H1 (cell line): ENCODE measurements at regions not wholly inside any gene's neighbourhood (a gene's known extent, or its start where the extent isn't known, plus 50 kb on each side); places are given as distances from the start of the nearest gene placed in this dataset.

Experiments
- CTCF ChIA-PET: fragments of 300-600 bp; sonication (Branson Sonifier 250); formaldehyde crosslinking; loops from one replicate; lab custom pipeline; 2021; ENCODE audit not compliant: partially characterized antibody; lab: Charles Lee
- POLR2A ChIA-PET: fragments of 300-600 bp; sonication (Branson Sonifier 250); formaldehyde crosslinking; loops from one replicate; lab custom pipeline; 2021; ENCODE audit warnings: inconsistent platforms; ENCODE audit not compliant: partially characterized antibody; lab: Charles Lee
- DNase-seq, 2 experiments: peaks; one replicate each; pipeline versions ENCODE4 v3.0.0 to v3.0.0-alpha.2; 2010 to 2022; ENCODE audit warnings: low spot score in 2 of 2, low read depth in 1 of 2, mixed read lengths in 1 of 2
- FAIRE-seq: peaks from 2 replicates; lab custom pipeline; 2011; peaks lifted over from hg19 to GRCh38; lab: Jason Lieb, UNC
- H2AFZ ChIP-seq: 2 replicates; pipeline ENCODE4 v1.8.1; 2012; ENCODE audit warnings: low read length, inconsistent platforms
- H2AK5ac ChIP-seq: 2 replicates; pipeline ENCODE4 v1.6.1; 2013; ENCODE audit warnings: low read depth, low read length
- H2BK120ac ChIP-seq: replicated peaks from 2 replicates; pipeline ENCODE3; 2013; ENCODE audit warnings: low read depth, low read length, inconsistent platforms
- H2BK12ac ChIP-seq: 2 replicates; pipeline ENCODE4 v1.6.1; 2013; ENCODE audit warnings: low read depth, low read length
- H2BK15ac ChIP-seq: 2 replicates; pipeline ENCODE4 v1.6.1; 2013; ENCODE audit warnings: low read length
- H2BK20ac ChIP-seq: 2 replicates; pipeline ENCODE4 v1.6.1; 2013; ENCODE audit warnings: low read length
- H2BK5ac ChIP-seq: 2 replicates; pipeline ENCODE4 v1.6.1; 2013; ENCODE audit warnings: low read depth, low read length
- H3K14ac ChIP-seq: 2 replicates; pipeline ENCODE4 v1.6.1; 2013; ENCODE audit warnings: inconsistent platforms; ENCODE audit not compliant: insufficient read length
- H3K18ac ChIP-seq: 2 replicates; pipeline ENCODE4 v1.6.1; 2013; ENCODE audit warnings: low read length; ENCODE audit errors: extremely low read depth
- H3K23ac ChIP-seq: 2 replicates; pipeline ENCODE4 v1.6.1; 2013; ENCODE audit warnings: inconsistent platforms; ENCODE audit not compliant: insufficient read length
- H3K23me2 ChIP-seq: 2 replicates; pipeline ENCODE4 v1.6.1; 2013; ENCODE audit warnings: low read depth, low read length
- H3K27ac ChIP-seq: 2 replicates; pipeline ENCODE4 v1.6.1; 2011; ENCODE audit warnings: low read depth, low read length, inconsistent platforms
- H3K27me3 ChIP-seq, 4 experiments: replicated peaks in 1 of 4; 1 replicate in 1 of 4; 2 replicates in 3 of 4; pipeline versions ENCODE4 v1.6.1 to v1.8.1; 2011 to 2013; ENCODE audit warnings: low read length in 3 of 4, mild to moderate bottlenecking in 3 of 4, inconsistent platforms in 2 of 4, mixed read lengths in 2 of 4, moderate library complexity in 1 of 4; ENCODE audit not compliant: control insufficient read depth in 3 of 4, insufficient read depth in 3 of 4; ENCODE audit errors: extremely low read depth in 1 of 4
- H3K36me3 ChIP-seq, 4 experiments: 2 replicates each; pipeline versions ENCODE4 v1.6.1 to v1.8.1; 2011 to 2013; ENCODE audit warnings: mild to moderate bottlenecking in 4 of 4, low read length in 3 of 4, moderate library complexity in 2 of 4, control low read depth in 1 of 4, inconsistent platforms in 1 of 4; ENCODE audit not compliant: insufficient read depth in 4 of 4, control insufficient read depth in 2 of 4
- H3K4ac ChIP-seq: replicated peaks from 2 replicates; pipeline ENCODE3; 2013; ENCODE audit warnings: low read length, low read depth, mixed read lengths, inconsistent platforms; ENCODE audit not compliant: insufficient read length
- H3K4me1 ChIP-seq, 4 experiments: replicated peaks in 1 of 4; 1 replicate in 1 of 4; 2 replicates in 3 of 4; pipeline versions ENCODE4 v1.6.1 to v1.8.1; 2011 to 2013; ENCODE audit warnings: low read length in 3 of 4, inconsistent platforms in 2 of 4, mixed read lengths in 1 of 4; ENCODE audit not compliant: insufficient read depth in 4 of 4, control insufficient read depth in 3 of 4
- H3K4me2 ChIP-seq, 2 experiments: 2 replicates each; pipeline versions ENCODE4 v1.6.1 to v1.8.1; 2011 to 2013; ENCODE audit warnings: low read depth in 2 of 2, low read length in 2 of 2, control low read depth in 1 of 2, inconsistent platforms in 1 of 2, mild to moderate bottlenecking in 1 of 2; ENCODE audit not compliant: insufficient read depth in 1 of 2
- H3K4me3 ChIP-seq, 4 experiments: fragments of 200-600, 300-600 bp in 1 of 4; sonication (generic), shearing (Covaris generic), sonication (Bioruptor Twin) in 1 of 4; 2 replicates each; pipeline versions ENCODE4 v1.5.1 to v1.8.1; 2011 to 2016; ENCODE audit warnings: low read length in 4 of 4, low read depth in 3 of 4, control low read depth in 2 of 4, inconsistent platforms in 2 of 4, mild to moderate bottlenecking in 2 of 4, mixed read lengths in 1 of 4, moderate library complexity in 1 of 4; ENCODE audit not compliant: insufficient read depth in 2 of 4; ENCODE audit errors: extremely low read depth in 1 of 4
- H3K56ac ChIP-seq: replicated peaks from 2 replicates; pipeline ENCODE3; 2013; ENCODE audit warnings: low read depth, mild to moderate bottlenecking, mixed read lengths, low read length, inconsistent platforms; ENCODE audit not compliant: insufficient read length
- H3K79me1 ChIP-seq: 2 replicates; pipeline ENCODE4 v1.6.1; 2013; ENCODE audit warnings: low read depth, low read length, control low read depth
- H3K79me2 ChIP-seq, 2 experiments: 2 replicates each; pipeline versions ENCODE4 v1.6.1 to v1.8.1; 2012 to 2013; ENCODE audit warnings: low read length in 2 of 2, mild to moderate bottlenecking in 2 of 2, inconsistent platforms in 1 of 2; ENCODE audit not compliant: insufficient read depth in 2 of 2, control insufficient read depth in 1 of 2
- H3K9ac ChIP-seq, 4 experiments: replicated peaks in 1 of 4; 1 replicate in 1 of 4; 2 replicates in 3 of 4; pipeline versions ENCODE4 v1.6.1 to v1.8.1; 2011 to 2013; ENCODE audit warnings: low read depth in 3 of 4, low read length in 3 of 4, control low read depth in 2 of 4, mild to moderate bottlenecking in 2 of 4, moderate library complexity in 2 of 4, inconsistent platforms in 1 of 4; ENCODE audit errors: extremely low read depth in 1 of 4
- H3K9me3 ChIP-seq, 2 experiments: 2 replicates each; pipeline versions ENCODE4 v1.6.1 to v1.8.1; 2012 to 2013; ENCODE audit warnings: mild to moderate bottlenecking in 2 of 2, moderate library complexity in 2 of 2, control low read depth in 1 of 2, inconsistent platforms in 1 of 2, low read depth in 1 of 2, low read length in 1 of 2, mixed read lengths in 1 of 2; ENCODE audit not compliant: insufficient read depth in 2 of 2
- H4K20me1 ChIP-seq, 2 experiments: replicated peaks in 1 of 2; 2 replicates each; pipeline versions ENCODE3 to v1.8.1; 2011 to 2013; ENCODE audit warnings: inconsistent platforms in 2 of 2, low read length in 2 of 2, mild to moderate bottlenecking in 1 of 2; ENCODE audit not compliant: insufficient read depth in 2 of 2, control insufficient read depth in 1 of 2
- H4K5ac ChIP-seq: 2 replicates; pipeline ENCODE4 v1.6.1; 2013; ENCODE audit warnings: low read length, low read depth, mixed read lengths, inconsistent platforms; ENCODE audit not compliant: insufficient read length
- H4K8ac ChIP-seq: 2 replicates; pipeline ENCODE4 v1.8.0; 2013; ENCODE audit warnings: mild to moderate bottlenecking, moderate library complexity, low read length, inconsistent platforms; ENCODE audit not compliant: insufficient read depth; ENCODE audit errors: extremely low read depth
- H4K91ac ChIP-seq: replicated peaks from 2 replicates; pipeline ENCODE3; 2013; ENCODE audit warnings: low read length, mixed read lengths, inconsistent platforms; ENCODE audit not compliant: insufficient read length
- ASH2L ChIP-seq: fragments of 200-600, 300-600 bp; sonication (generic); IDR thresholded peaks from one replicate; pipeline ENCODE4 v1.7.1; 2017; ENCODE audit warnings: low read length
- KDM1A ChIP-seq: fragments of 200-600, 300-600 bp; sonication (generic); IDR thresholded peaks from 2 replicates; pipeline ENCODE4 v1.7.1; 2016; ENCODE audit warnings: mild to moderate bottlenecking, low read length, borderline replicate concordance
- SRF ChIP-seq: IDR thresholded peaks from 2 replicates; pipeline ENCODE4 v1.6.1; 2011; ENCODE audit warnings: mild to moderate bottlenecking, low read depth, low read length, moderate library complexity
- WGBS, 2 experiments: shearing (Covaris generic) in 1 of 2; methylation state at CpG; one replicate each; pipeline versions ENCODE4 v1.1.6 to v1.1.7; 2013 to 2015; ENCODE audit warnings: low lambda C conversion rate in 2 of 2, mixed read lengths in 2 of 2, inconsistent platforms in 1 of 2, low coverage in 1 of 2, missing lambda C conversion rate in 1 of 2; ENCODE audit not compliant: insufficient replicate concordance in 2 of 2, insufficient coverage in 1 of 2, insufficient read length in 1 of 2; ENCODE audit errors: extremely low coverage in 1 of 2, missing lambda C conversion rate in 1 of 2; 5-methylcytosine and 5-hydroxymethylcytosine counted together

DNA sequence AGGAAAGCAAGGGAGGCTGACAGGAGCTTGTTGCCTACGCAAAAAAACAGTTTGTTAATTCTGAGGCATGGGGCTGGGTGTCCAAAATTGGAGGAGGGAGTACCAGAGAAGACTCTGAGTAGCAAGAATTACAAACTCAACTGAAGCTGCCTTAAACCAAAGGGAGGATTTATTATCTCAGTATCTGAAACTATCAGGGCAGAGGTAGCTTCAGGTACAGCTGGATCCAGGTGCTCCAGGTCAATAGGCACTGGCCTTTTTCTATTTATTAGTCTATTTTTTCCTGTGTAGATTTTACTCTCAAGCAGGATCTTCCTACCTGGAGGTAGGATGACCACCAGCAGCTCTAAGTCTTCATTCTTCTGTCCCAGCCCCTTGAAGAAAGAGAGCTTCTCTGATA is 135.3 kb upstream of the NCOR2 start:
- H3K9me3 ChIP-seq: peaks cover 3 to 4% of the 10 kb centered on the region in 2 experiments; a peak in 2 of 4 replicates
- H3K79me2 ChIP-seq: no peaks in the 10 kb centered on the region
- no peaks in the 10 kb centered on the region for H3K79me1 ChIP-seq
- H3K56ac ChIP-seq: no peak overlapping the region
- H2AFZ ChIP-seq: no peak overlapping the region
- CTCF ChIA-PET: interaction anchor here (0.7 to 1.3 kb wide), 5 partner anchors 8 to 794 kb away, joined by 3 to 5 read pairs (median 3); no protein-coding TSS in a partner anchor
- no peak overlapping the region for H3K14ac ChIP-seq
- 0 out of 2 replicates have a peak, but pooled peaks have one; percentile 17 for TF ChIP-seq KDM1A
- TF ChIP-seq SRF: no peak
- no peak for TF ChIP-seq ASH2L
- TF ChIP-seq, all 59 proteins: peak for 1
- 100% methylated on average over 1 of the region's 1 CpG; no CpG with 5 or more reads in 1 of the 2 experiments for WGBS, 2 experiments
- no peak overlapping the region for H2BK20ac ChIP-seq
- H3K4me1 ChIP-seq: peaks cover 0 to 5% (median 1%) of the 10 kb centered on the region in 4 experiments; a peak in 3 of 7 replicates
- no peak overlapping the region for H4K5ac ChIP-seq
- no peak overlapping the region for H3K23ac ChIP-seq
- H4K91ac ChIP-seq: no peak overlapping the region
- no peak overlapping the region for H2BK120ac ChIP-seq
- DNase-seq (no peak), FAIRE-seq (no peak)
- no peak overlapping the region for H2AK5ac ChIP-seq
- no peak overlapping the region for H3K9ac ChIP-seq
- no peak overlapping the region for H4K8ac ChIP-seq
- H4K20me1 ChIP-seq: no peaks in the 10 kb centered on the region
- no peak overlapping the region for H3K4ac ChIP-seq
- POLR2A ChIA-PET: interaction anchor here (0.6 to 1.0 kb wide), 3 partner anchors 8 to 414 kb away, joined by 3 to 4 read pairs (median 3); no protein-coding TSS in a partner anchor
- no peak overlapping the region for H3K4me3 ChIP-seq
- no peak overlapping the region for H3K27ac ChIP-seq
- H3K36me3 ChIP-seq: no peaks in the 10 kb centered on the region
- no peak overlapping the region for H3K18ac ChIP-seq
- H3K27me3 ChIP-seq: no peaks in the 10 kb centered on the region
- H3K23me2 ChIP-seq: no peaks in the 10 kb centered on the region
- no peak overlapping the region for H2BK15ac ChIP-seq
- no peak overlapping the region for H2BK5ac ChIP-seq
- H3K4me2 ChIP-seq: no peak overlapping the region
- no peak overlapping the region for H2BK12ac ChIP-seq
